CD4-positive, alpha-beta T cell (primary cell): ENCODE measurements at regions not wholly inside any gene's neighbourhood (a gene's known extent, or its start where the extent isn't known, plus 50 kb on each side); places are given as distances from the start of the nearest gene placed in this dataset.

Source experiments
- ATAC-seq: fragments of 200-7000 bp; cut with Tn5 transposase; one replicate; pipeline ENCODE4 v1.10.0; 2022; ENCODE audit warnings: mild to moderate bottlenecking; ENCODE audit not compliant: poor library complexity
- CTCF ChIA-PET: fragments of 350-600 bp; sonication (Branson Sonifier 250); formaldehyde crosslinking; loops from one replicate; lab custom pipeline; 2021; ENCODE audit warnings: antibody characterized with exemption, inconsistent platforms; lab: Charles Lee
- POLR2A ChIA-PET: fragments of 350-600 bp; sonication (Branson Sonifier 250); formaldehyde crosslinking; loops from one replicate; lab custom pipeline; 2021; ENCODE audit warnings: antibody characterized with exemption, inconsistent platforms; lab: Charles Lee
- DNase-seq, 14 experiments: peaks; one replicate each; pipeline ENCODE4 v3.0.0-alpha.2; 2013 to 2020; ENCODE audit warnings: mixed read lengths in 2 of 14
- H3K27ac ChIP-seq, 2 donors: one replicate each; pipeline versions ENCODE4 v1.5.1 to v1.7.0; 2013; ENCODE audit warnings: low read length in 2 of 2, low read depth in 1 of 2, mild to moderate bottlenecking in 1 of 2
- H3K27me3 ChIP-seq, 2 experiments: 1 replicate in 1 of 2; 2 replicates in 1 of 2; pipeline versions ENCODE4 v1.6.1 to v1.7.0; 2013; ENCODE audit warnings: low read length in 2 of 2, control low read depth in 1 of 2, mild to moderate bottlenecking in 1 of 2, moderate library complexity in 1 of 2; ENCODE audit not compliant: insufficient read depth in 2 of 2, control insufficient read depth in 1 of 2
- H3K36me3 ChIP-seq: one replicate; pipeline ENCODE4 v1.6.1; 2013; ENCODE audit warnings: low read length, control low read depth; ENCODE audit not compliant: insufficient read depth
- H3K4me1 ChIP-seq: one replicate; pipeline ENCODE4 v1.6.1; 2013; ENCODE audit warnings: low read length, control low read depth; ENCODE audit not compliant: insufficient read depth
- H3K4me3 ChIP-seq: one replicate; pipeline ENCODE4 v1.5.1; 2013; ENCODE audit warnings: mild to moderate bottlenecking, low read length, moderate library complexity
- H3K9me3 ChIP-seq, 2 experiments: 1 replicate in 1 of 2; 2 replicates in 1 of 2; pipeline versions ENCODE4 v1.6.1 to v1.7.0; 2013; ENCODE audit warnings: low read length in 2 of 2, mild to moderate bottlenecking in 2 of 2, control low read depth in 1 of 2, moderate library complexity in 1 of 2; ENCODE audit not compliant: control insufficient read depth in 1 of 2, insufficient read depth in 1 of 2
- H3K27ac Mint-ChIP-seq: one replicate; pipeline ENCODE4 v1.8.0; 2020; ENCODE audit warnings: mixed read lengths
- H3K27me3 Mint-ChIP-seq: one replicate; pipeline ENCODE4 v1.8.0; 2021; ENCODE audit warnings: mixed read lengths
- H3K36me3 Mint-ChIP-seq: one replicate; pipeline ENCODE4 v1.8.0; 2021; ENCODE audit warnings: low read depth, mixed read lengths
- H3K4me1 Mint-ChIP-seq: one replicate; pipeline ENCODE4 v1.8.0; 2021; ENCODE audit warnings: low read depth, mixed read lengths
- H3K4me3 Mint-ChIP-seq: one replicate; pipeline ENCODE4 v1.8.0; 2020; ENCODE audit warnings: mild to moderate bottlenecking, mixed read lengths
- H3K9me3 Mint-ChIP-seq: one replicate; pipeline ENCODE4 v1.8.0; 2020; ENCODE audit warnings: mixed read lengths
- intact Hi-C, 2 experiments: fragments of 100-400 bp; cut with DNase I in 1 of 2; cut with micrococcal nuclease in 1 of 2; formaldehyde crosslinking; loops; one replicate each; pipeline versions ENCODE4 v1.15.1 to v1.9.0; 2023 to 2025; cut with DNase I, micrococcal nuclease
- TF ChIP-seq, protein P1 (sequence below): fragments of 200-600 bp; IDR thresholded peaks from one replicate; pipeline ENCODE4 v1.8.0; 2022; ENCODE audit warnings: antibody characterized with exemption, mild to moderate bottlenecking

DNA sequence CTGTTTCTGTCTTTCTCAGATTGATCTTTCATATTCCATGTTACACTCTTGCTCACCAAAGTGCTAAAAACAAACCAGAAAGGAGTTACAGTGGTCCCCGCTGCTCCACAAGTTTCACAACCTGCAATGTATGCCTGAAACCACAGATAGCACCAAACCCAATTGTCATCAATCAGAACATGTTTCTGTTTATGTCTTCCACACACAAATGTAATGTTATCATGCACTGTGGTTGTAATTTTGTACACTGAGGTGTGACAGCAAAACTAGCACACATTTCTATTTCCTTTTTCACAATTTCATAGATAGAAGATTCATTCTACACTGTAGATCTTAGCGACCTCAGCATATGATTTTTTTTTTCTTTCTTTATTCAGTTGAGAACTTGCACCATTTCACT lies 1045.9 kb upstream of the RAG2 start:
- no peak overlapping the region for H3K4me3 ChIP-seq
- Mint-ChIP-seq H3K27ac (no peak overlapping the region), H3K4me1 (no peaks in the 10 kb centered on the region), H3K27me3 (no peaks in the 10 kb centered on the region), H3K9me3 (peaks cover 10% of the 10 kb centered on the region), H3K4me3 (no peak overlapping the region), H3K36me3 (no peaks in the 10 kb centered on the region)
- ChIA-PET POLR2A (no interaction called here), CTCF (no interaction called here)
- H3K27ac ChIP-seq = no peak overlapping the region
- H3K36me3 ChIP-seq = no peaks in the 10 kb centered on the region
- intact Hi-C loops = no loop called here
- H3K27me3 ChIP-seq = no peaks in the 10 kb centered on the region
- no peaks in the 10 kb centered on the region for H3K4me1 ChIP-seq
- ATAC-seq = no peak
- no peaks in the 10 kb centered on the region for H3K9me3 ChIP-seq
- TF ChIP-seq, protein P1, sequence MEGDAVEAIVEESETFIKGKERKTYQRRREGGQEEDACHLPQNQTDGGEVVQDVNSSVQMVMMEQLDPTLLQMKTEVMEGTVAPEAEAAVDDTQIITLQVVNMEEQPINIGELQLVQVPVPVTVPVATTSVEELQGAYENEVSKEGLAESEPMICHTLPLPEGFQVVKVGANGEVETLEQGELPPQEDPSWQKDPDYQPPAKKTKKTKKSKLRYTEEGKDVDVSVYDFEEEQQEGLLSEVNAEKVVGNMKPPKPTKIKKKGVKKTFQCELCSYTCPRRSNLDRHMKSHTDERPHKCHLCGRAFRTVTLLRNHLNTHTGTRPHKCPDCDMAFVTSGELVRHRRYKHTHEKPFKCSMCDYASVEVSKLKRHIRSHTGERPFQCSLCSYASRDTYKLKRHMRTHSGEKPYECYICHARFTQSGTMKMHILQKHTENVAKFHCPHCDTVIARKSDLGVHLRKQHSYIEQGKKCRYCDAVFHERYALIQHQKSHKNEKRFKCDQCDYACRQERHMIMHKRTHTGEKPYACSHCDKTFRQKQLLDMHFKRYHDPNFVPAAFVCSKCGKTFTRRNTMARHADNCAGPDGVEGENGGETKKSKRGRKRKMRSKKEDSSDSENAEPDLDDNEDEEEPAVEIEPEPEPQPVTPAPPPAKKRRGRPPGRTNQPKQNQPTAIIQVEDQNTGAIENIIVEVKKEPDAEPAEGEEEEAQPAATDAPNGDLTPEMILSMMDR = no peak
- no peak for DNase-seq

DNA sequence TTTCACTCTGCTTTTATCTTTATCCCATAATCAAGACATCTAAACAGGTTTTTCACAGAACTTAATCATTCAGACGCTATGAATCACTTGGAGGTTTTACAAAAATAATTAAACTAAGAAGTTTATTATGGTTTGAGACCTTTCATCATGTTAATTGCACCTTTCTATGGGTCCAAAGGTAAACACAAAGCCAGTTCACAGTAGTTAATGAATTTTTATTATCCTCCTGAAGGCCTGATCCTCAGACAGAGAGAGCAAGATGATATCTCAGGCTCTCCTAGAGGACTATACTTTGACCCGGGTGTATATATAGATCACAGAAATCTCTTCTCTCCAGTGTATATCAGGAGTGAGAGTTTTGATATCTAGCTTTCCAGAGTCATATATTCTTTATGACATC lies 1044.3 kb upstream of the RAG2 start:
- TF ChIP-seq, protein P1 = no peak
- POLR2A ChIA-PET = no interaction called here

DNA sequence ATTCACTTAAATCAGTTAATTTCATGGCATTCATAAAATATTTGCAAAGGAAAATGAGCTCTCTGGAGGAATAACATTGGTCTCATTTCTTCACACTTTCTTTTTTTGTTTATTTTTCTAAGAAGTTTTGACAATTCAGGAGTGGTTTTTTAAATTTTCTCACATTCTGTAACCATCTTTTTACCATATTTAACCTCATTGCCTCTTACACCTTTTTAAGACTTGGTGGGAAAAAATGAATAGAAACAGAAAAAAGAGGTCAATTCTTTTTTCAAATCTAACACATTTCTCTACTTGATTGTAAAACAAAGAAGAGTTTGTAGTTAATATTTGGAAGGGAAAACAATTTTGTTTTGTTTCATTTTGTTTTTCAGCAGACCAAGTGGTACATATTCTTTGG lies 1034.7 kb upstream of the RAG2 start:
- H3K27ac ChIP-seq = no peak overlapping the region
- Mint-ChIP-seq H3K4me3 (no peak overlapping the region), H3K9me3 (peaks cover 11% of the 10 kb centered on the region), H3K27ac (no peak overlapping the region), H3K4me1 (no peaks in the 10 kb centered on the region), H3K36me3 (no peaks in the 10 kb centered on the region), H3K27me3 (no peaks in the 10 kb centered on the region)
- H3K36me3 ChIP-seq = no peaks in the 10 kb centered on the region
- H3K9me3 ChIP-seq = peaks cover 0 to 7% of the 10 kb centered on the region in 2 experiments
- ChIA-PET CTCF (no interaction called here), POLR2A (no interaction called here)
- TF ChIP-seq, protein P1 = no peak
- no peaks in the 10 kb centered on the region for H3K27me3 ChIP-seq
- ATAC-seq (no peak), DNase-seq (no peak)
- intact Hi-C loops = no loop called here
- H3K4me1 ChIP-seq = no peaks in the 10 kb centered on the region
- no peak overlapping the region for H3K4me3 ChIP-seq

More for the DNA sequence above, 1044.3 kb upstream of the RAG2 start:
- no peaks in the 10 kb centered on the region for H3K4me1 ChIP-seq
- Mint-ChIP-seq H3K36me3 (no peaks in the 10 kb centered on the region), H3K4me1 (no peaks in the 10 kb centered on the region), H3K4me3 (no peak overlapping the region), H3K9me3 (peaks cover 14% of the 10 kb centered on the region), H3K27me3 (no peaks in the 10 kb centered on the region), H3K27ac (no peak overlapping the region)
- no peak overlapping the region for H3K27ac ChIP-seq
- no peak overlapping the region for H3K4me3 ChIP-seq
- CTCF ChIA-PET = no interaction called here
- intact Hi-C loops = no loop called here
- no peaks in the 10 kb centered on the region for H3K27me3 ChIP-seq
- no peak for ATAC-seq
- DNase-seq = no peak
- H3K9me3 ChIP-seq = no peaks in the 10 kb centered on the region
- H3K36me3 ChIP-seq = no peaks in the 10 kb centered on the region
